ENCODE measurements at regions not wholly inside any gene's neighbourhood (a gene's known extent, or its start where the extent isn't known, plus 50 kb on each side); places are given as distances from the start of the nearest gene placed in this dataset.

GRCh38 chr15:100785181-100786138 is 94.2 kb upstream of the ALDH1A3 start:
- intact Hi-C loops (cut with DNase I): no loop called here
- no peaks in the 10 kb centered on the region for H3K9me3 ChIP-seq
- no peak overlapping the region for H3K4me3 ChIP-seq
- no peaks in the 10 kb centered on the region for H3K36me3 ChIP-seq (ENCODE audit: insufficient read depth in 1 of 2, low read depth in 1 of 2)
- 86 to 92% (median 90%) methylated on average over 10 of the region's 10 CpGs for WGBS, 3 donors
- no peaks in the 10 kb centered on the region for H3K4me1 ChIP-seq
- ATAC-seq: no peak
- TF ChIP-seq, protein P1, sequence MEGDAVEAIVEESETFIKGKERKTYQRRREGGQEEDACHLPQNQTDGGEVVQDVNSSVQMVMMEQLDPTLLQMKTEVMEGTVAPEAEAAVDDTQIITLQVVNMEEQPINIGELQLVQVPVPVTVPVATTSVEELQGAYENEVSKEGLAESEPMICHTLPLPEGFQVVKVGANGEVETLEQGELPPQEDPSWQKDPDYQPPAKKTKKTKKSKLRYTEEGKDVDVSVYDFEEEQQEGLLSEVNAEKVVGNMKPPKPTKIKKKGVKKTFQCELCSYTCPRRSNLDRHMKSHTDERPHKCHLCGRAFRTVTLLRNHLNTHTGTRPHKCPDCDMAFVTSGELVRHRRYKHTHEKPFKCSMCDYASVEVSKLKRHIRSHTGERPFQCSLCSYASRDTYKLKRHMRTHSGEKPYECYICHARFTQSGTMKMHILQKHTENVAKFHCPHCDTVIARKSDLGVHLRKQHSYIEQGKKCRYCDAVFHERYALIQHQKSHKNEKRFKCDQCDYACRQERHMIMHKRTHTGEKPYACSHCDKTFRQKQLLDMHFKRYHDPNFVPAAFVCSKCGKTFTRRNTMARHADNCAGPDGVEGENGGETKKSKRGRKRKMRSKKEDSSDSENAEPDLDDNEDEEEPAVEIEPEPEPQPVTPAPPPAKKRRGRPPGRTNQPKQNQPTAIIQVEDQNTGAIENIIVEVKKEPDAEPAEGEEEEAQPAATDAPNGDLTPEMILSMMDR (IDR thresholded peaks at IDR 0.05): no peak
- peaks cover 0 to 1% (median 0%) of the 10 kb centered on the region in 3 donors for H3K27me3 ChIP-seq (ENCODE audit: insufficient read depth in 3 of 3, low read length in 2 of 3)
- no peak overlapping the region for H3K27ac ChIP-seq
- no peak for DNase-seq

DNA sequence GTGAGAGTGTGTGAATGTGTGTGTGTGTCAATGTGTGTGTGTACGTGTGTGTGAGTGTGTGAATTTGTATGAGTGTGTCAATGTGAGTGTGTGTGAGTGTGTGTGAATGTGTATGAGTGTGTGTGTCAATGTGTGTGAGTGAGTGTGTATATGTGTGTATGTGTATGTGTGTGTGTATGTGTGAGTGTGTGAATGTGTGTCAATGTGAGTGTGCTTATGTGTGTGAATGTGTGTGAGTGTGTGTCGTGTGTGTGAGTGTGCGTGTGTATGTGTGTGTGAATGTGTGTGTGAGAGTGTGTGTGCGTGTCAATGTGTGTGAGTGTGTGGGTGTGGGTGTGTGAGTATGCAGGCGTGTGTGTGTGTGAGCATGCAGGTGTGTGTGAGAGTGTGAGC is 93.5 kb upstream of the ALDH1A3 start:
- Histone ChIP-seq H3K27ac (no peak overlapping the region), H3K27me3 (ENCODE audit: insufficient read depth in 3 of 3, low read length in 2 of 3) (peaks cover 0 to 1% (median 0%) of the 10 kb centered on the region in 3 donors), H3K36me3 (ENCODE audit: insufficient read depth in 1 of 2, low read depth in 1 of 2) (no peaks in the 10 kb centered on the region), H3K4me3 (no peak overlapping the region), H3K9me3 (no peaks in the 10 kb centered on the region), H3K4me1 (no peaks in the 10 kb centered on the region)
- DNase-seq (no peak), ATAC-seq (no peak)
- TF ChIP-seq, protein P1 (IDR thresholded peaks at IDR 0.05): no peak
- intact Hi-C loops (cut with DNase I): no loop called here
- 94 to 99% (median 96%) methylated on average over 4 to 5 of the region's 5 CpGs for WGBS, 3 donors

- intact Hi-C loops (cut with DNase I): no loop called here
- no peak overlapping the region for H3K27ac ChIP-seq
Observed at GRCh38 chr15:100786901-100787566, 92.6 kb upstream of the ALDH1A3 start.

DNA sequence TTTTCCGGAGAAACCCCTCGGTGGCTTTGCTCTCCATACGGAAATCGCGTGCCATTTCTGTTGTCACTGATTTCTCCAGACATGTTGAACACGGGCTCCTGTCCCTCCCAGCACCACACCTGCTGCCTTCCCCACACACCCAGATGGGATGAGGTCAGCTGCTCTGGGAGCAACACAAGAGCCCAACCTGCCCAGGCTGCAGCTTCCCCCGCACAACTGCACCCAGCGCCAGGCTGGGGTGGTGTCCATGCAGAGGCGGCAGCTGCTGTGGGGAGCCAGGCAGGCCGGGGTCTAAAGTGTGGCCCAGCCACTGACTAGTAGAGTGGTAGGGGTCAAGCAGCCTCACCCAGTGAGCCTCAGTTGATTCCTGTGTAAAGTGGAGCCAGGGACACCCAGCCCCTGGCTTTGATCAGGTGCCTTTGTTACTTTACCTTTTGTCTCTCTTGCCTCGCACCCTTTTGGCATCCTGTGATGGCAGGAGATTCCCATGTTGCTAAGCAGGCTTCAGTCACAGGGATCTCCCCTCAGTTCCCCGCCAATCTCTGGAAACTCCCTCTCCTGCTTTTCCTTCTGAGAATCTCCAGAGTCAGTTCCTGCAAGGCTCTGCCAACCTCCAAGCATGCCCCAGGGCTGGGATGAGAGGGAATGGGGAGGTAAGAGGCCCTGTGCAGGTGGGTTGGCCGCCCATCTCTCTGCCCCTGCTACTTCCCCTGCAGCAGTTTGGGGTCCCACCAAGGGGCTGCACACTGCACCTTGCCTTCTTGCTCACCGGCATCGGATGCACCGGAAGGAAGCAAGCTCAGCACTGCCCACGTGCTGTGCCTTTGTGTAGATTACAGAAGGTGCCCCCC is 91.8 kb upstream of the ALDH1A3 start:
- no peaks in the 10 kb centered on the region for H3K27me3 ChIP-seq (ENCODE audit: insufficient read depth in 3 of 3, low read length in 2 of 3)
- no peaks in the 10 kb centered on the region for H3K36me3 ChIP-seq (ENCODE audit: insufficient read depth in 1 of 2, low read depth in 1 of 2)
- DNase-seq (no peak), ATAC-seq (no peak)
- TF ChIP-seq, protein P1 (IDR thresholded peaks at IDR 0.05): no peak
- H3K27ac ChIP-seq: no peak overlapping the region
- H3K4me1 ChIP-seq: no peaks in the 10 kb centered on the region
- intact Hi-C loops (cut with DNase I): no loop called here
- no peaks in the 10 kb centered on the region for H3K9me3 ChIP-seq
- WGBS, 3 donors: 76 to 79% (median 77%) methylated on average over 17 of the region's 17 CpGs
- no peak overlapping the region for H3K4me3 ChIP-seq

More at GRCh38 chr15:100786901-100787566, 92.6 kb upstream of the ALDH1A3 start:
- Histone ChIP-seq H3K4me3 (no peak overlapping the region), H3K27me3 (ENCODE audit: insufficient read depth in 3 of 3, low read length in 2 of 3) (peaks cover 0 to under 1% (median 0%) of the 10 kb centered on the region in 3 donors), H3K9me3 (no peaks in the 10 kb centered on the region), H3K4me1 (no peaks in the 10 kb centered on the region), H3K36me3 (ENCODE audit: insufficient read depth in 1 of 2, low read depth in 1 of 2) (no peaks in the 10 kb centered on the region)
- DNase-seq (no peak), ATAC-seq (no peak)
- 89 to 91% (median 91%) methylated on average over 30 of the region's 30 CpGs for WGBS, 3 donors
- TF ChIP-seq, protein P1 (IDR thresholded peaks at IDR 0.05): no peak
